Vagina (tissue), 2 donors: ENCODE measurements at regions not wholly inside any gene's neighbourhood (a gene's known extent, or its start where the extent isn't known, plus 50 kb on each side); places are given as distances from the start of the nearest gene placed in this dataset.

Experiments used
- DNase-seq, 2 donors: peaks; one replicate each; pipeline ENCODE4 v3.0.0-alpha.2; 2017; ENCODE audit errors: extremely low spot score in 2 of 2
- H3K27ac ChIP-seq: fragments of 200-600 bp; sonication (generic); one replicate; pipeline ENCODE4 v1.5.1; 2019
- H3K27me3 ChIP-seq: fragments of 200-600 bp; sonication (generic); one replicate; pipeline ENCODE4 v1.5.1; 2019
- H3K36me3 ChIP-seq, 2 donors: fragments of 200-600 bp; sonication (generic); one replicate each; pipeline ENCODE4 v1.5.1; 2017 to 2019
- H3K4me1 ChIP-seq: fragments of 200-600 bp; sonication (generic); one replicate; pipeline ENCODE4 v1.5.1; 2019
- H3K4me3 ChIP-seq, 2 donors: fragments of 200-600 bp; sonication (generic); 1 replicate in 1 of 2; 2 replicates in 1 of 2; pipeline ENCODE4 v1.5.1; 2016 to 2019
- H3K9me3 ChIP-seq: fragments of 200-600 bp; sonication (generic); one replicate; pipeline ENCODE4 v1.5.1; 2019
- POLR2A ChIP-seq, 2 donors: fragments of 450-650 bp; IDR thresholded peaks; one replicate each; pipeline ENCODE4 v1.6.1; 2017; ENCODE audit warnings: antibody characterized with exemption in 2 of 2, mild to moderate bottlenecking in 2 of 2, moderate library complexity in 2 of 2
- POLR2AphosphoS5 ChIP-seq, 2 donors: sonication (generic); formaldehyde crosslinking; IDR thresholded peaks; one replicate each; pipeline ENCODE4 v1.9.0; 2017; ENCODE audit warnings: antibody characterized with exemption in 2 of 2, mild to moderate bottlenecking in 2 of 2, low read depth in 1 of 2; ENCODE audit not compliant: insufficient read depth in 1 of 2
- intact Hi-C: fragments of 100-400 bp; cut with DNase I; formaldehyde crosslinking; loops from one replicate; pipeline ENCODE4 v1.15.1; 2023
- TF ChIP-seq, protein P1 (sequence below), 3 experiments: fragments of 450-650 bp in 2 of 3; fragments of 200-600 bp in 1 of 3; sonication (generic) in 1 of 3; IDR thresholded peaks; one replicate each; pipeline ENCODE4 v1.5.1; 2017 to 2019; ENCODE audit warnings: antibody characterized with exemption in 3 of 3, mild to moderate bottlenecking in 2 of 3, moderate library complexity in 2 of 3

DNA sequence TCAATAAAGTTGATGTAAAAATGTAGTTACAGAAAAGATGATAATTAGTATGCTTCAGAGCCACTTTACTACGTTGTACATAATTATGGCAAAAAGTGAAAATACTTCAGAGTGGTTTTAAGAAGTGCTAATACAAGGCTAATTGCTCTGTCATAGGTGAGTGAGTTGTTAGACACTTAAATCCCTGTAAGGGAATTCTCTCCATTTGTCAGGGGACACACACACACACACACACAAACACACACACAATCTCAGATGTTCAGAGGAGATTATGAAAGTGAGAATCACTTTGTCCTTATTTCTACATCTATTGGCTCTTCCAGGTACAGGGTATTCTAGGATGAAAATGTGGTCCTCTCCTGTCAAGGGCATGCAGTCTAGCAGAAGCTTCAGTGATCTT, 208.3 kb upstream of the PELI2 start:
- Histone ChIP-seq H3K4me3 (no peak overlapping the region), H3K9me3 (no peaks in the 10 kb centered on the region), H3K4me1 (no peaks in the 10 kb centered on the region), H3K36me3 (no peaks in the 10 kb centered on the region), H3K27ac (no peak overlapping the region), H3K27me3 (no peaks in the 10 kb centered on the region)
- intact Hi-C loops: no loop called here
- TF ChIP-seq, protein P1, sequence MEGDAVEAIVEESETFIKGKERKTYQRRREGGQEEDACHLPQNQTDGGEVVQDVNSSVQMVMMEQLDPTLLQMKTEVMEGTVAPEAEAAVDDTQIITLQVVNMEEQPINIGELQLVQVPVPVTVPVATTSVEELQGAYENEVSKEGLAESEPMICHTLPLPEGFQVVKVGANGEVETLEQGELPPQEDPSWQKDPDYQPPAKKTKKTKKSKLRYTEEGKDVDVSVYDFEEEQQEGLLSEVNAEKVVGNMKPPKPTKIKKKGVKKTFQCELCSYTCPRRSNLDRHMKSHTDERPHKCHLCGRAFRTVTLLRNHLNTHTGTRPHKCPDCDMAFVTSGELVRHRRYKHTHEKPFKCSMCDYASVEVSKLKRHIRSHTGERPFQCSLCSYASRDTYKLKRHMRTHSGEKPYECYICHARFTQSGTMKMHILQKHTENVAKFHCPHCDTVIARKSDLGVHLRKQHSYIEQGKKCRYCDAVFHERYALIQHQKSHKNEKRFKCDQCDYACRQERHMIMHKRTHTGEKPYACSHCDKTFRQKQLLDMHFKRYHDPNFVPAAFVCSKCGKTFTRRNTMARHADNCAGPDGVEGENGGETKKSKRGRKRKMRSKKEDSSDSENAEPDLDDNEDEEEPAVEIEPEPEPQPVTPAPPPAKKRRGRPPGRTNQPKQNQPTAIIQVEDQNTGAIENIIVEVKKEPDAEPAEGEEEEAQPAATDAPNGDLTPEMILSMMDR (IDR thresholded peaks at IDR 0.05): no peak
- DNase-seq: no peak

DNA sequence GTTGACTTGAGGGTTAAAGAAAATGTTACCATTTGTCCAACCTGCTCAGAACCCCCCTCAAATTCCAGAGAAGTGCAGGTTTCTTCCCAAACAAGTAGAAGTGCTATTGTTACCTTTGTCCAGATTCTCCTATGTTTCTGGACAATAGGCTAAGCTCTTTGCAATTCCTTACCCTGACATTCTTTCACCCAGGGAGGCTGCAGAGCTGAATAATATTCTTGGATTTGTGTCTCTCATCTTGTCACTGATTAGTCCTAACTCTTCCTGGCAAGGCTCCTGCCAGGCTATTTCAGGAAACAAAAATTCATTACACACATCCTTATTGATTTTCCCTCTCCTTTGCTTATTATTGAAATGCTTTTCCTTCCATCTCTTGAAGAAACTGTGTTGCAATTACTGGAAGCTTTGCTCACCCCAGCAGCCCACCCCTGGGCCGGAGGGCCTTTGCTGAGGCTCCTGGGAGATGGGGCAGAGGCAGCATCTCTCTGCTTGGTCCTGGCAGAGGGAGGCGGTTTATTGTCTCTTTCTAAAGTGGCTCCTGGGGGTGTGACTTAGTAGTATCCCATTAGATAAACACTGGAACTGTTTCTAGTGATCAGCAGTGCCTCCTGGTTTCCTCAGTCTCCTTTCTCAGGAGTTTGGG, 207.5 kb upstream of the PELI2 start:
- H3K27ac ChIP-seq: no peak overlapping the region
- H3K9me3 ChIP-seq: no peaks in the 10 kb centered on the region
- intact Hi-C loops: no loop called here
- no peaks in the 10 kb centered on the region for H3K27me3 ChIP-seq
- no peak for DNase-seq
- no peaks in the 10 kb centered on the region for H3K36me3 ChIP-seq
- TF ChIP-seq, protein P1 (IDR thresholded peaks at IDR 0.05): no peak
- no peak for TF ChIP-seq POLR2A (IDR thresholded peaks at IDR 0.05)
- no peak for TF ChIP-seq POLR2AphosphoS5 (IDR thresholded peaks at IDR 0.05; ENCODE audit: insufficient read depth in 1 of 2, low read depth in 1 of 2)
- H3K4me1 ChIP-seq: no peaks in the 10 kb centered on the region
- H3K4me3 ChIP-seq: no peak overlapping the region

DNA sequence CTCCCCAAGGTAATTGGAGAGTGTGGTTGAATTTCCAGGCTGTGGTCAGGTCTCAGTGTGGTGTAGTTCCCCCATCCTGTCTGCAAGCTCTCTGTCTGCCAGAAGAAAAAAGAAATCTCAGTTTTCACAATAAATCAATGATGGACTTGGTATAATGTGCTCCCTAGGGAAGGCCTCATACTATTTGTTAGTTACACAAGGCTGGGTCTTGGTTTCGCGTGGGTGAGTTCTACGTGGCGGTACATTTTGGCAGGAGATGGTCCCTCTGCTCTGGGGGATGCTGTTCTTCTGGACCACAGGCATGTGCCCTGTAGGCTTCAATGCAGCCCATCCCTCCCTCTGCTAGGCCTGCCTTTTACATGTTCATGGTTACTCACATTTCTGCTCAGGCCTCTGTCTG, 206.4 kb upstream of the PELI2 start:
- intact Hi-C loops: no loop called here
- Histone ChIP-seq H3K4me3 (no peak overlapping the region), H3K36me3 (no peaks in the 10 kb centered on the region)

DNA sequence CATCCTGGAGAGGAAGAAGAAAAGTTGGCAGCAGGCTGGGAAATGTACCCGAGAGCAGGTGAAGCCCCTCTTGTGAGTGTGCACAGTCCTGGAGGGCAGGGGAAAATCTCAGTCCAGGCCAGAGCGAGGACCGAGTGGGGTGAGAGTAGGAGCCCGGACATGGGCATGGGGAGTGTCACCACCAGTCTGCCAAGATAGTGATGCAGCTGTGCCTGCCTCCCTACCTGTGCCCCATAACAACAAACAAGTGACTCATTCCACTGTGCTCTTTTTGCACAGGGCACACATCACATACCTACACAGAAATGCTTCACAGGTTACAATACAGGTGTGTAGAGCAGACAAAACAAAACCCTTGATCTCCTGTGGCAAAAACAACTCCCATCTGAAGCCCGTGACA, 205.9 kb upstream of the PELI2 start:
- Histone ChIP-seq H3K36me3 (no peaks in the 10 kb centered on the region), H3K27ac (no peak overlapping the region), H3K27me3 (no peaks in the 10 kb centered on the region), H3K4me3 (no peak overlapping the region), H3K4me1 (no peaks in the 10 kb centered on the region), H3K9me3 (no peaks in the 10 kb centered on the region)
- TF ChIP-seq, protein P1 (IDR thresholded peaks at IDR 0.05): no peak
- TF ChIP-seq POLR2AphosphoS5 (IDR thresholded peaks at IDR 0.05; ENCODE audit: insufficient read depth in 1 of 2, low read depth in 1 of 2) (no peak), POLR2A (IDR thresholded peaks at IDR 0.05) (no peak)
- intact Hi-C loops: no loop called here
- no peak for DNase-seq

More for the DNA sequence above, 206.4 kb upstream of the PELI2 start:
- no peak for DNase-seq
- Histone ChIP-seq H3K27me3 (no peaks in the 10 kb centered on the region), H3K9me3 (no peaks in the 10 kb centered on the region), H3K27ac (no peak overlapping the region), H3K4me1 (no peaks in the 10 kb centered on the region)
- TF ChIP-seq POLR2AphosphoS5 (IDR thresholded peaks at IDR 0.05; ENCODE audit: insufficient read depth in 1 of 2, low read depth in 1 of 2): no peak
- TF ChIP-seq, protein P1 (IDR thresholded peaks at IDR 0.05): no peak

DNA sequence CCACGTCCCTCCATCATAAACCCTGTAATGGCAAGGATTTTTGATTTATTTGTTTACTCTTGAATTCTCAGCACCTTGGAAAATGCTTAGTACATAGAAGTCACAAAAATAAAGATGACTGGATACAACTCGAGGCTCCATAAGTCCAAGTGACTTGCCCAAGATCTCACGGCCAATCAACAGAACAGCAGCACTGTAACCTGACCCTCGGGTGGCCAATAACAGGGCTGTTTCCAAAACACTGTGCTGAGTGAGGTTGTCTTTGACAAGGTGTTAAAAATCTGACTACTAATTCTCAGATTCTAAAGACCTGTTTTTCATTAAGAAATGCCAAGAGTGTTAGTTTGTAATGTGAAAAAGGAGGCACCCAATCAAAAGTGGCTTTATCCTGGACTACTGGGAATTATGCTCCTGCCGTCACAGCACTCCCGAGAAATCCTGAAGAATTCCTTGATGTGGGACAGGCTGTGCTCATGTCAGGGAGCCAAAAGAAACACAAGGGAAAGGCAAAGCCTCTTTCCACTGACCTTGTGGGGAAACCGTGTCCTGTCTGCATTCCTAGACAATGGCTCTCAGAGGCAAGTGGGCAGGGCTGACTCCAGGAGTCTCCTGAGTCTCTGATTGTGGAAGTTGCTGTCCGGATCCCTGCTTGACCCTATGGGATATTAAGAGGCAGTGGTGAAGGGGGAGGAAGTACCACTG, 204.7 kb upstream of the PELI2 start:
- H3K27ac ChIP-seq: no peak overlapping the region
- DNase-seq: no peak
- TF ChIP-seq POLR2AphosphoS5 (IDR thresholded peaks at IDR 0.05; ENCODE audit: insufficient read depth in 1 of 2, low read depth in 1 of 2): no peak
- no peak for TF ChIP-seq POLR2A (IDR thresholded peaks at IDR 0.05)
- TF ChIP-seq, protein P1 (IDR thresholded peaks at IDR 0.05): no peak
- no peaks in the 10 kb centered on the region for H3K36me3 ChIP-seq
- intact Hi-C loops: no loop called here
- no peaks in the 10 kb centered on the region for H3K9me3 ChIP-seq
- H3K4me1 ChIP-seq: no peaks in the 10 kb centered on the region
- no peak overlapping the region for H3K4me3 ChIP-seq
- H3K27me3 ChIP-seq: no peaks in the 10 kb centered on the region
